ENCODE measurements at regions not wholly inside any gene's neighbourhood (a gene's known extent, or its start where the extent isn't known, plus 50 kb on each side); places are given as distances from the start of the nearest gene placed in this dataset.

DNA sequence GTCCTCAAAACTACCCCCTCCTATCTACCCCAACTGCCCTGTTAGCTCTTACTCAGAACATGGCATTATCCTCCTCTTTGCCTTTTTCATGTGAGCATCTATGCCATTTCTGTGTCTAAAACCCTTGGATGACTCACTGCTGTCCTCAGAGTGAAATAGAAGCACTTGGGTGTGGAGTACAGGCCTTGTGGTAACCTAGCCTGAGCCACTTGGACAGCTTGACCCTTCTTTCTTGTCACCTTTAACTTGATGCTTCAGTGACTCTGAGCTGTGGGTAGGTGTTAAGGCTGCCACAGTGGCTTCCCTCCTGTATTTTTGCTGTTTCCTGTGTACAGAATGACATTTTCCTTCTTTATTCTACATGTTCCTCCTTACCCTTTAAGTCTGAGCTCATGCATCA is 391.4 kb downstream of the SH3GL2 start:
- no peak for DNase-seq (ENCODE audit: low read depth)

- no peak for DNase-seq (ENCODE audit: low read depth)
Measured at GRCh38 chr9:17978773-17979172, 399.9 kb downstream of the SH3GL2 start.

DNA sequence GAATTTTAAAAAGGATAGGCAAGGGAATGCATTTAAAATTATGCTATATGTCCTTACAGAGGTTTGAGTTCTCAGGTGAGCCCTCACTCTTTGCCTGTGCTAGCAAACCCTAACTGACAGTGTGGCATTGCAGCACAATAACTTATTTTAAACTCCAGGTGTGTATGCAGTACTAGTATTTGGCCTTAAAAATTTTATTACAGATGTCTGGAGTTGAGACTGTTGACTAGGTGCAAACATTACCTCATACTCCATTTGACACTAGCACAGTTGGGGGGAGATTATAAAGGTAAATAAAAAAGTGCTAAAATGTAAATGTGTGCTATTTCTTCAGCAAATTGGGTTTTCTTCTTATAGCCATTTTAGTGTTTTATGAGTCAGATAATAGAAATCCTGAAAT is 407.7 kb downstream of the SH3GL2 start:
- no peak for DNase-seq (ENCODE audit: low read depth)

- no peak for DNase-seq (ENCODE audit: low read depth)
Measured at GRCh38 chr9:17987189-17987588, 408.3 kb downstream of the SH3GL2 start.

DNA sequence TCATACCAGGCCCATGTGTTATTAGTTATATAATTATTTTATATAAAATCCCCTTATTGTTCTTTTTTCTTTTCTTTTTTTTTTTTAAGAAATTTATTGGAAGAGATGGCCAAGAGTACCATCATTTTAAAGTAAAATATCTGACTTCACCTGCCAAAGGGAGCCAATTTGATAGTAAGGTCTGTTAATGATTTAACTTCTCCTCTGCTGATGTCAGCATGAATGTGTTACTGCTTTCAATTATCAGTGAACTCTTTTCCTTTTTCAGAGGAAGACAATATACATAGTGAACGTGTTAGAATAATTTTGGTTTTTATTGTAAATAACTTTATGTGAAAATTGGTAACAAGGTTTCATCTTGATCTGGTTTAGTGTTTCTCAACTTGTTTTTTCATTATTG is 409.6 kb downstream of the SH3GL2 start:
- DNase-seq (ENCODE audit: low read depth), result no peak

DNA sequence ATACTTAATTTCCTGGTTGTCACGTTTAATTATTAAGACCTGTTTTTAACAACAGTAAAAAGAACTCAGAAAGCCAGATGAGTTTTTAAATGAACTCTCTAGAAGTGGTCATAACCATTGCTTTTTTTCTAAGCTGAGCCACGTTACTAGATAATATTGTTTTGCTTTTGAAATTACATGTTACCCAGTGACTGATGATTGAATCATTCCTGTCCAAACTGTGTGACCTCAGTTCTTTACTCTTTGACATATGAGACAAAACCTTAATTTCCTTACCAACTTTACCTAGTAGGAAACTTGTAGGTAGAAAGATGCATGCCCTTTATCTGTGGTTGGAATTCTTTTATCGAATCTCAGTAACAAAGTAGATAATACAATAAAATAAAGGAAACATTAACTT is 411.7 kb downstream of the SH3GL2 start:
- DNase-seq (ENCODE audit: low read depth), result no peak

DNA sequence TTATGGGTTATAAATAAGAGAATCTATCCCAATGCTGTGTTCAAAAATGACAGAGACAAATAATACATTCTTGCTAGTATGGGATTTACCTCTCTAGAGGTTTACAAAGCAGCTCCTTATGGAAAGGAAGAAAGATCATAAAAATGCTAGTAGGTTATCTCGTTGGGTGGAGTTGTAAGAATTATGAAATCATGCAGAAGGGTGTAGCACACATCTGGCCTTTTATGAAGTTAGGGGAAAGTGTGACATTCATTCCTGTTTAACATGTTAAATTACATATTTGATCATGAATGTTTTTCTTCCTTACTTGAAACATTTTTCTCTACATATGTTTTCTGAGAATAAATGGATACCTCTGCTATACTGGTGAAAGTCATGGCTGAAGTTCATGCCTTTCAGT is 414.2 kb downstream of the SH3GL2 start:
- no peak for DNase-seq (ENCODE audit: low read depth)

- DNase-seq (ENCODE audit: low read depth), result no peak
Measured at GRCh38 chr9:17994695-17995425, 416.0 kb downstream of the SH3GL2 start.

GRCh38 chr9:17996728-17997127 is 417.9 kb downstream of the SH3GL2 start:
- no peak for DNase-seq (ENCODE audit: low read depth)

DNA sequence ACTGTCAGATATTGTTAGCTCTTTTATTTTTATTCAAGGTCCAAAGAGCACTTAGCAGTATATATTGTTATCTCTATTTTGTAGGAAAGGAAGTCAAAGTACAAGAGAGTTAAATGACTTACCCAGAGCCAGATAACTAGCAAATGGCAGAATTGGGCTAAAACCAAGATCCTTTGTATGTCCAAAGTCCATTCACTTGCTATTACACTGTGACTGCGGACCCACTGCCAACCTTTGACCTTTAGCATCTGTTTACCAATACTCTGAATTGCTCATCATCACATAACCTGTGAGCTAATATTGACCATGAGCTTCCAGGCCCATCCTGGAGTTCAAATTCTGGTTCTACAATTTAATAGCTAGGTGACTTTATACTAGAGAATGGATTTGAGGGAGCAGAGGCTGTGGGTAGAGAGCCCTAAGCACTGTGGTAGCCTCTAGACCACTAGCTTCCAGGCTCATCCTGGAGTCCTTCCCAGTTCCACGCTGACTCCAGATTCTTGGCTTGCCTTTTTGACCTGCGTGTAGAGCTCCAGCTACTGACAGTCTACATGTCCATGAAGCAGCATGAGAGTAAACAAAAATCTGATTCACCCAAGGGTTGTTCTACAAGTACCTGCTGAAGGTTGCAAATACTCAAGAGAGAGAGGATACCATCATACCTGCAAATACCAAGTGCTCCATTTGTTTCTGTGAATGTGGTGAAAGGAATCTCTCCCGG is 424.0 kb downstream of the SH3GL2 start:
- DNase-seq (ENCODE audit: low read depth), result no peak

DNA sequence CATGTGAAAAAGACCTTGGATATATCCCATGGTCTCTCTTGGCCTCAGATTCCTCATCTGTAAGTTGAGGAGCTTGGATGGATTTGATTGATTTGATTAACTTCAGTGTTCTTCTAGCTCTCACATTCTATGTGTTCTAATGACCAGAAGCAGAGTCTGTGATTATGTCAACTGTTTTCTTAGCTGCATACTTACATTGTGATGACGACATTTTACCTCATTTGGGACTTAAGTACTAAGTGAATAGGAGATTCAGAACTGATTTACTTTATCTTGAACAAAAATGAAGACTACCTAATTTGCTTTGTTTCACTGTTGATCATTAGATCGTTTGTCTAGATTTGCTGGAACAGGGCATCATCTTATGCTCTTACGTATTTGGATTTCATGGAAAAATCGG is 427.7 kb downstream of the SH3GL2 start:
- no peak for DNase-seq (ENCODE audit: low read depth)

DNA sequence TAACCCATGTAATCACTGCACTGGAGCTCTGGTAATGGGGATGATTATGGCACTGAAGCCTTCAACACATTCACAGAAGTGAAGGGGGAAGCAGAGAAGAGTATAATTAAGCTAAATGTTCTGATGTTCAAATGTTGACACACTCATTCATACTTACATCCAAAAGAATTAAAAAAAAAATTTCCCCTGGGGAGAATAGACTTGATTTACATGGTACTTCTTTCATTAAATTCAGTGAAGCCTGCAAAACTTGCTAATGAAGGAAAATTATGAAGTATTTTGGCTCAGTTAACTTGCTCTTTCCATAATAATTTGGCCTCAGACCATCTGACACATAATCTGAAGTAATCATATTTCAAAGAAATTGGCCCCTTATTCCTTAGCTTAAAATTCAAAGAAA is 428.8 kb downstream of the SH3GL2 start:
- DNase-seq (ENCODE audit: low read depth), result no peak

GRCh38 chr9:18009902-18010301 is 431.0 kb downstream of the SH3GL2 start:
- DNase-seq (ENCODE audit: low read depth), result no peak

- no peak for DNase-seq (ENCODE audit: low read depth)
Measured at GRCh38 chr9:18010492-18010891, 431.6 kb downstream of the SH3GL2 start.

DNA sequence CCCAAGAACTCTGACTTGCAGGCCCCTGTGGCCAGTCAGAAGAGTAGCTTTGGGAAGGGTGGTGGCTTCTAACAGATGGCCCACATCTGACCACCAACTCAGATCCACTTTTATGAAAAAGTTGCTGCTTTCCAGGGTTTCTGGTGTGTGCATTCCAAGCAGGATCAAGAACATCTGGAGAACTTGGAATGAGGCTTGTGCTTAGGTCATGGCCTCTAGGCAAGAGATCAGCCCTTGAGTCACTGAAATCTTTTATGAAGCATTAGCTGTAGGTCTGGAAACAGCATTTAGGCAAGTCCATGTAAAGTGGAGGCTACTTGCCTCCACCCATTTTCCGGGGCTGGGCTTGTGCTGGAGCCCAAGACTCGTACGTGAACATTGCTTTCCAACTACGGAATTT is 433.3 kb downstream of the SH3GL2 start:
- DNase-seq (ENCODE audit: low read depth), result no peak

- DNase-seq (ENCODE audit: low read depth), result no peak
Measured at GRCh38 chr9:18014556-18014955, 435.7 kb downstream of the SH3GL2 start.

- no peak for DNase-seq (ENCODE audit: low read depth)
Measured at GRCh38 chr9:18015116-18015515, 436.2 kb downstream of the SH3GL2 start.

- DNase-seq (ENCODE audit: low read depth), result no peak
Measured at GRCh38 chr9:18017136-18017535, 438.3 kb downstream of the SH3GL2 start.

- no peak for DNase-seq (ENCODE audit: low read depth)
Measured at GRCh38 chr9:18018221-18018620, 439.4 kb downstream of the SH3GL2 start.

GRCh38 chr9:18018661-18019060 is 439.8 kb downstream of the SH3GL2 start:
- DNase-seq (ENCODE audit: low read depth), result no peak

GRCh38 chr9:18020121-18020745 is 441.4 kb downstream of the SH3GL2 start:
- DNase-seq (ENCODE audit: low read depth), result no peak

GRCh38 chr9:18022642-18023041 is 443.8 kb downstream of the SH3GL2 start:
- no peak for DNase-seq (ENCODE audit: low read depth)

DNA sequence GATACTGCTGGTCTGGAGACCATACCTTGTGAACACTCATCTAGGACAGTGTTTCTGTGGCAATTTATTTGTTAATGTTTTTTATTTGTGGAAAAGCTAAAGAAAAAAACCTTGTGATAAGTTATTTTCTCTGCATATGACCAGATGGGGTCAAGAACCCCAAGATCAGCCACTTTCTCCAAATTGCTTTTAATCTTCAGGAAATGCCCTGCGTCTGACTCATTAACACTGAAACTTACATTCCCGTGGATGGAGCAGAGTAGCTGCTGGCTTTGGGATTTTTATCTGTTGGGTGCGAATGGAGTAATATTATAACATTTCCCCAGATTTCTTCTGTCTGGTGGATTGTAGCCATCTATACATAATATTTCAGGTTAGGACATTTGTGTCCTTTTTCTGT is 444.5 kb downstream of the SH3GL2 start:
- DNase-seq (ENCODE audit: low read depth), result no peak
